Lung (tissue), 11 donors: ENCODE measurements at regions not wholly inside any gene's neighbourhood (a gene's known extent, or its start where the extent isn't known, plus 50 kb on each side); places are given as distances from the start of the nearest gene placed in this dataset.

Source experiments
- ATAC-seq: fragments of 200-7000 bp; cut with Tn5 transposase; one replicate; pipeline ENCODE4 v1.9.1; 2020; ENCODE audit warnings: moderate number of reproducible peaks; ENCODE audit not compliant: insufficient read depth, low FRiP score
- DNase-seq, 3 donors: peaks; one replicate each; pipeline ENCODE4 v3.0.0-alpha.2; 2013 to 2017
- H3K27ac ChIP-seq, 2 donors: one replicate each; pipeline ENCODE4 v1.5.1; 2013; ENCODE audit warnings: mild to moderate bottlenecking in 2 of 2, moderate library complexity in 2 of 2, control low read depth in 1 of 2, inconsistent platforms in 1 of 2, low read depth in 1 of 2, low read length in 1 of 2
- H3K27me3 ChIP-seq, 3 donors: one replicate each; pipeline ENCODE4 v1.5.1; 2013; ENCODE audit warnings: low read length in 2 of 3; ENCODE audit not compliant: control insufficient read depth in 3 of 3, insufficient read depth in 3 of 3
- H3K36me3 ChIP-seq, 4 donors: one replicate each; pipeline ENCODE4 v1.5.1; 2013; ENCODE audit warnings: low read length in 4 of 4, mild to moderate bottlenecking in 1 of 4, moderate library complexity in 1 of 4; ENCODE audit not compliant: control insufficient read depth in 4 of 4, insufficient read depth in 4 of 4
- H3K4me1 ChIP-seq, 5 donors: one replicate each; pipeline ENCODE4 v1.5.1; 2013; ENCODE audit warnings: low read length in 5 of 5, mild to moderate bottlenecking in 2 of 5, moderate library complexity in 1 of 5; ENCODE audit not compliant: control insufficient read depth in 5 of 5, insufficient read depth in 5 of 5
- H3K4me3 ChIP-seq: one replicate; pipeline ENCODE4 v1.5.1; 2013; ENCODE audit warnings: mild to moderate bottlenecking, control low read depth, moderate library complexity
- H3K9ac ChIP-seq, 2 donors: one replicate each; pipeline ENCODE4 v1.5.1; 2013; ENCODE audit warnings: low read length in 2 of 2, control low read depth in 1 of 2; ENCODE audit not compliant: insufficient read depth in 1 of 2
- H3K9me3 ChIP-seq, 4 donors: one replicate each; pipeline ENCODE4 v1.5.1; 2013; ENCODE audit warnings: low read length in 3 of 4, mild to moderate bottlenecking in 1 of 4, moderate library complexity in 1 of 4; ENCODE audit not compliant: control insufficient read depth in 4 of 4, insufficient read depth in 3 of 4
- WGBS, 2 donors: extraction: QIAGEN DNeasy Blood & Tissue Kit; methylation state at CpG; one replicate each; pipeline ENCODE4 v1.1.7; 2013; 5-methylcytosine and 5-hydroxymethylcytosine counted together
- TF ChIP-seq, protein P1 (sequence below): IDR thresholded peaks from 2 replicates; pipeline ENCODE4 v1.5.1; 2012; ENCODE audit warnings: mild to moderate bottlenecking; ENCODE audit errors: control extremely low read depth, extremely low read depth
- donor health status: control.
- donor health status: control.
- donor health status: Bipolar disorder and iron deficiency.
- donor health status: healthy.
- donor health status: DM: yes; HTN: yes; CAD: no.

DNA sequence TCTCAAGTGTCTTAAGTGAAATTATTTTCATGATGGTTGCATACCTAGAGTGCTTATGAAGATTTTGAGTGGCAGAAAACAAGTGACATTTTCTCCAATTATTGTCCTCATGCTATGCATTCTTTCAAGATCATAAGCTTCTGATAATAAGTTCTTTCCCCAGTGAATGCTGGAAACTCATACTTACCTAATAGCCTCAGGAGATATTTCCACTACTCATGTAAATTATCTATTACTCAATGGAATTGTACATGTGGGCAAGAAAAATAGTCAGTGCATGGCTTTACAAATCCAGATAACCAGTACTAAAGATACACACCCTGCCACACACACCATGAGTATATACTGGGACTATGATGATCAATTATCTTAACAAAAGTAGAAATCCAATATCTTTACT is 1219.4 kb upstream of the C9orf72 start:
- Histone ChIP-seq H3K27ac (no peak overlapping the region), H3K36me3 (no peaks in the 10 kb centered on the region), H3K9me3 (peaks cover 0 to 4% (median 0%) of the 10 kb centered on the region in 4 donors), H3K27me3 (no peaks in the 10 kb centered on the region), H3K4me1 (no peaks in the 10 kb centered on the region), H3K9ac (no peak overlapping the region), H3K4me3 (no peak overlapping the region)
- DNase-seq, result no peak
- ATAC-seq, result no peak
- TF ChIP-seq, protein P1, sequence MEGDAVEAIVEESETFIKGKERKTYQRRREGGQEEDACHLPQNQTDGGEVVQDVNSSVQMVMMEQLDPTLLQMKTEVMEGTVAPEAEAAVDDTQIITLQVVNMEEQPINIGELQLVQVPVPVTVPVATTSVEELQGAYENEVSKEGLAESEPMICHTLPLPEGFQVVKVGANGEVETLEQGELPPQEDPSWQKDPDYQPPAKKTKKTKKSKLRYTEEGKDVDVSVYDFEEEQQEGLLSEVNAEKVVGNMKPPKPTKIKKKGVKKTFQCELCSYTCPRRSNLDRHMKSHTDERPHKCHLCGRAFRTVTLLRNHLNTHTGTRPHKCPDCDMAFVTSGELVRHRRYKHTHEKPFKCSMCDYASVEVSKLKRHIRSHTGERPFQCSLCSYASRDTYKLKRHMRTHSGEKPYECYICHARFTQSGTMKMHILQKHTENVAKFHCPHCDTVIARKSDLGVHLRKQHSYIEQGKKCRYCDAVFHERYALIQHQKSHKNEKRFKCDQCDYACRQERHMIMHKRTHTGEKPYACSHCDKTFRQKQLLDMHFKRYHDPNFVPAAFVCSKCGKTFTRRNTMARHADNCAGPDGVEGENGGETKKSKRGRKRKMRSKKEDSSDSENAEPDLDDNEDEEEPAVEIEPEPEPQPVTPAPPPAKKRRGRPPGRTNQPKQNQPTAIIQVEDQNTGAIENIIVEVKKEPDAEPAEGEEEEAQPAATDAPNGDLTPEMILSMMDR, result no peak

DNA sequence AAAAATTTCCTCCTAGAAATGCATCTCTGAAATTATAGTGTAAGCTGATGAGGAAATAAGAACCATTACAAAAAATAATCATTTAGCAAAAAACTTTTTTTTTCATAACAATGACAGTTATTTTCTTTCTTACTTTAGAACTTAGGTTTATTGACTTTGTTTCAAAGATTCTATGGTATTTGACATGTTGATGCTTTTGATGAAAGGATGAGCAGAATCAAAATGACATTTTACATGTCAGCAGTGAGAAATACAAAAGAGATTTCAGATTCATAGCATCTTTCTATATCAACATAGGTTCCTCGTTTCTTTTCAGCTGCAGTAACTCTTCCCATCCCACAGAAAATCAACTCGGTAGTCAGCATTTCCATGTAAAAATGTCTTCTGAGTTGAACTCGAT is 1226.6 kb upstream of the C9orf72 start:
- Histone ChIP-seq H3K27me3 (no peaks in the 10 kb centered on the region), H3K27ac (no peak overlapping the region), H3K4me3 (no peak overlapping the region), H3K9me3 (peaks cover 0 to 2% (median 0%) of the 10 kb centered on the region in 4 donors), H3K36me3 (no peaks in the 10 kb centered on the region), H3K9ac (no peak overlapping the region), H3K4me1 (no peaks in the 10 kb centered on the region)
- WGBS, 2 donors, result 67 to 80% methylated on average over 3 of the region's 3 CpGs
- ATAC-seq, result no peak
- DNase-seq, result no peak
- TF ChIP-seq, protein P1, result no peak

DNA sequence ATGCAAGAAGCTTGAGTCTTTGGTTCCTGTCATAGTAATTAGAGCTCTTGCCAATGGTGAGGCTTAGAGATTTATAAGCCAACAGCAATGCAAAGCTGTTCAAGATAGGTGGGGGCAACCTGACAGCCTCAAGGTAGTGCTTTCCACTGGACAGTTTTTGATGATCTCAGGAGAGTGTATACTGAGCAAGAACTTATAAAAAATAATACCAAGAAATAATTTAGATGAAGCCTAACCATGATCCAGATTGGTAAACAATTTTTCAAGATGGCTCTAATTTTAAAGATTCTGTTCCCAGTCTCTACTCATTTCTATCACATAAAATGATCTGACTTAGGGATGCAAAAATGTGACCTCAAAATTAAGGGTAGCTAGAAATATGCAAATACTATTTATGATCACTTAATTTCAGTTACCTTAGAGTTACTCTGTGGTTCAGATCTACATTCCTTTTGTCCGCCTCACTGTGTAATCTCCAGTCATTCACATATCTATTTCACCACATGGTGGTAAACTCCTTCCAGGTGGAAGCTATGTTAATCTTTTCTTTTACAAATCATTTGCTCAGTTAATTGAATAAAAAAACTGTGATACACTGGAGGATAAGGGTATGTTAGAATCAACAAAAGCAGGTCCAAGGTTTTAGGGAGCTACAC is 1228.0 kb upstream of the C9orf72 start:
- 91% methylated on average over 1 of the region's 1 CpG for WGBS, 2 donors
- H3K9ac ChIP-seq, result no peak overlapping the region
- no peak overlapping the region for H3K4me3 ChIP-seq

More for the DNA sequence above, 1228.0 kb upstream of the C9orf72 start:
- H3K4me1 ChIP-seq, result no peaks in the 10 kb centered on the region
- DNase-seq (no peak), ATAC-seq (no peak)
- no peaks in the 10 kb centered on the region for H3K36me3 ChIP-seq
- H3K27ac ChIP-seq, result no peak overlapping the region
- H3K9me3 ChIP-seq, result peaks cover 0 to 2% (median 0%) of the 10 kb centered on the region in 4 donors
- TF ChIP-seq, protein P1, result no peak
- no peaks in the 10 kb centered on the region for H3K27me3 ChIP-seq
